ENCODE measurements at regions not wholly inside any gene's neighbourhood (a gene's known extent, or its start where the extent isn't known, plus 50 kb on each side); places are given as distances from the start of the nearest gene placed in this dataset.

DNA sequence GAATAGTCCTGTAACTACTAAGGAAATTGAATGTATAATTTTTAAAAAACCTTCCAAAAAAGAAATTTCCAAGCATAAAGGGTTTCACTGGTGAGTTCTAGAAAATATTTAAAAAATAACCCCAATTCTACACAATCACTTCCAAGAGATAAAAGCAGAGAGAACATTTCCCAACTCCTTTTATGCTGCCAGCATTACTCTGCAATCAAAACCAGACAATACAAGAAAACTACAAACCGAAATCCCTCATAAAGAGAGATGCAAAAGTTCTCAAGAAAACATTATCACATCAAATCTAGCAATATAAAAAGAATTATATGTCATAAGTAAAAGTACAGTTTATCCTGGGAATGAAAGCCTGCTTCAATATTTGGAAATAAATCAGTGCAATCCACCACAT is 84.8 kb downstream of the OAT start:
- no peak for ATAC-seq (replicated peaks in 1 of 4)
- Mint-ChIP-seq H3K27ac (no peak overlapping the region), H3K36me3 (no peaks in the 10 kb centered on the region), H3K27me3 (peaks cover 4 to 14% of the 10 kb centered on the region in 2 donors), H3K9me3 (peaks cover 0 to 15% (median 15%) of the 10 kb centered on the region in 3 donors), H3K4me3 (no peak overlapping the region), H3K4me1 (no peaks in the 10 kb centered on the region)
- no CpG with 5 or more reads among the region's 1 CpG for WGBS (ENCODE audit: insufficient coverage)
- no peak for DNase-seq
- H3K4me3 ChIP-seq (ENCODE audit: control insufficient read depth in 1 of 2, extremely low read depth in 1 of 2, low read length in 1 of 2) = no peak overlapping the region
- H3K4me1 ChIP-seq (ENCODE audit: control insufficient read depth in 1 of 2, extremely low read depth in 1 of 2, insufficient read depth in 2 of 2, low read length in 2 of 2) = no peaks in the 10 kb centered on the region
- no peak overlapping the region for H3K27ac ChIP-seq (ENCODE audit: low read length)
- H3K9me3 ChIP-seq = no peaks in the 10 kb centered on the region
- ChIA-PET POLR2A (no interaction called here), CTCF (no interaction called here)
- H3K27me3 ChIP-seq (replicated peaks in 1 of 2; ENCODE audit: control insufficient read depth in 2 of 2, extremely low read depth in 1 of 2, insufficient read depth in 2 of 2, low read length in 1 of 2) = peaks cover 0 to 2% of the 10 kb centered on the region in 2 experiments
- H3K36me3 ChIP-seq (ENCODE audit: control insufficient read depth in 2 of 2, extremely low read depth in 1 of 2, insufficient read depth in 1 of 2, low read length in 1 of 2) = no peaks in the 10 kb centered on the region

DNA sequence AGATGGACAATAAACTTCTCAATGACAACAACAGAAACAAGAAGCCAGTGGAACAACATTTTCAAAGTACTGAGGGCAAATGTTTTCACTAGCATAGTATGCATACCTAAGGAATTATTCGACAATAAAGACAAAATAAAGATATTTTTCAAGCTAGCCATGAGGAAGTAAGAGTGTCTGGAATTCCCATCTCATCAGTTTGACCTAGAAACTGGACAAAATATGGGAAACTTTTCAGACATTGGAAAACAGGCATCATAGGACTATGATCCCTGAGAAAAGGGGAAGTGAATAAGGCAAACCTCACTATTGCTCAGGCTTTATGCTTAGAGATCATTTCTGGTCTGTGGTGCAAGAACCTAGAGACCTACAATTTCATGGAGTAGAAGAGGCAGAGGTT is 86.3 kb downstream of the OAT start:
- CTCF ChIA-PET = no interaction called here
- Histone ChIP-seq H3K36me3 (ENCODE audit: control insufficient read depth in 2 of 2, extremely low read depth in 1 of 2, insufficient read depth in 1 of 2, low read length in 1 of 2) (no peaks in the 10 kb centered on the region), H3K4me1 (ENCODE audit: control insufficient read depth in 1 of 2, extremely low read depth in 1 of 2, insufficient read depth in 2 of 2, low read length in 2 of 2) (no peaks in the 10 kb centered on the region), H3K4me3 (ENCODE audit: control insufficient read depth in 1 of 2, extremely low read depth in 1 of 2, low read length in 1 of 2) (no peak overlapping the region), H3K9me3 (no peaks in the 10 kb centered on the region), H3K27me3 (replicated peaks in 1 of 2; ENCODE audit: control insufficient read depth in 2 of 2, extremely low read depth in 1 of 2, insufficient read depth in 2 of 2, low read length in 1 of 2) (peaks cover 0 to 8% of the 10 kb centered on the region in 2 experiments), H3K27ac (ENCODE audit: low read length) (no peak overlapping the region)
- Mint-ChIP-seq H3K27me3 (peaks cover 8 to 19% of the 10 kb centered on the region in 2 donors), H3K27ac (no peak overlapping the region), H3K4me1 (no peaks in the 10 kb centered on the region), H3K36me3 (no peaks in the 10 kb centered on the region), H3K9me3 (peaks cover 0 to 15% (median 15%) of the 10 kb centered on the region in 3 donors), H3K4me3 (no peak overlapping the region)
- POLR2A ChIA-PET = no interaction called here
- DNase-seq = no peak
- no peak for ATAC-seq (replicated peaks in 1 of 4)
- no CpG with 5 or more reads among the region's 1 CpG for WGBS (ENCODE audit: insufficient coverage)

DNA sequence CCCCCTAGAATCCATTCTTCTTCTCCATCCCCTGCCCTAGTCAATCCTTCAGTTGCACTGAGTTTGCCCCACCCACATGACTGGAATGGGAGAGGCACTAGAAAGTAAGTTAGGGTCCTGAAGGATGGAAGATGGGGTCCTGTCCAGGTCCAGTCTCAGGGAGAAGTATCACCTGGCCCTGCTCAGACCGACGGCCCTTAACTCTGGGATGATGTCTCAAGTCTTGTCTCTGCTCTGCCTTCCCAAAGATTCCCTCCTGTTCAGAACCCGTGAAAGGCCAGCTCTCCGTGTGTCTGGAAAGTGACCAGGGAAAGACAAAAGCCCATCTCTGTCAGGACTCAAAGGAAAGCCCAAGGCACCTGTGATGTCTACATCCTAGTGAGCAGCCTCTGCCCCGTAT is 88.8 kb downstream of the OAT start:
- Mint-ChIP-seq H3K27ac (no peak overlapping the region), H3K36me3 (no peaks in the 10 kb centered on the region), H3K9me3 (peaks cover 0 to 15% (median 15%) of the 10 kb centered on the region in 3 donors), H3K4me1 (no peaks in the 10 kb centered on the region), H3K4me3 (no peak overlapping the region), H3K27me3 (peaks cover 21 to 23% of the 10 kb centered on the region in 2 donors)
- DNase-seq = no peak
- ATAC-seq (replicated peaks in 1 of 4) = no peak
- H3K36me3 ChIP-seq (ENCODE audit: control insufficient read depth in 2 of 2, extremely low read depth in 1 of 2, insufficient read depth in 1 of 2, low read length in 1 of 2) = no peaks in the 10 kb centered on the region
- ChIA-PET CTCF (no interaction called here), POLR2A (no interaction called here)
- no peaks in the 10 kb centered on the region for H3K4me1 ChIP-seq (ENCODE audit: control insufficient read depth in 1 of 2, extremely low read depth in 1 of 2, insufficient read depth in 2 of 2, low read length in 2 of 2)
- H3K4me3 ChIP-seq (ENCODE audit: control insufficient read depth in 1 of 2, extremely low read depth in 1 of 2, low read length in 1 of 2) = no peak overlapping the region
- H3K9me3 ChIP-seq = no peaks in the 10 kb centered on the region
- peaks cover 0 to 8% of the 10 kb centered on the region in 2 experiments for H3K27me3 ChIP-seq (replicated peaks in 1 of 2; ENCODE audit: control insufficient read depth in 2 of 2, extremely low read depth in 1 of 2, insufficient read depth in 2 of 2, low read length in 1 of 2)
- no peak overlapping the region for H3K27ac ChIP-seq (ENCODE audit: low read length)
- 61% methylated on average over 3 of the region's 5 CpGs for WGBS (ENCODE audit: insufficient coverage)

DNA sequence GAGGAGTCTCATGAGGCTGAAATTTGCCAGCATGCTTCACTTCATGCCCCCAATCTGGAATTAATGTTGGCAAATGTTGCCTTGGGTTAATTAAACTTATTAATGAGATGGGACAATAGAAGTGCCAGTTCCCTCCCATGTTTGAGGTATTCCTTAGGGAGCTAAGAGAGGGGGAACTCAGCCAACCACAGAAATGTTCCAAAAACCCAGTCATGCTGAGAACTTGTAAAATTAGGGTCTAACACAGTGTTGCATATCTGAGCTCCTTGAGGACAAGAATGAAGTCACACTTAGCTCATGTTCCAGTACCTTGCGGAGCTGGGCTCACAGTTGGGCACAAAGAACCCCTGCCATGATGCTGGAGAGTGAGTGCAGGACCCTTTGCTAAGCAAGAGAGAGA is 89.4 kb downstream of the OAT start:
- Mint-ChIP-seq H3K27me3 (peaks cover 21 to 23% of the 10 kb centered on the region in 2 donors), H3K27ac (no peak overlapping the region), H3K4me3 (no peak overlapping the region), H3K4me1 (no peaks in the 10 kb centered on the region), H3K36me3 (no peaks in the 10 kb centered on the region), H3K9me3 (peaks cover 0 to 15% (median 15%) of the 10 kb centered on the region in 3 donors)
- Histone ChIP-seq H3K27ac (ENCODE audit: low read length) (no peak overlapping the region), H3K27me3 (replicated peaks in 1 of 2; ENCODE audit: control insufficient read depth in 2 of 2, extremely low read depth in 1 of 2, insufficient read depth in 2 of 2, low read length in 1 of 2) (peaks cover 0 to 11% of the 10 kb centered on the region in 2 experiments), H3K4me1 (ENCODE audit: control insufficient read depth in 1 of 2, extremely low read depth in 1 of 2, insufficient read depth in 2 of 2, low read length in 2 of 2) (no peaks in the 10 kb centered on the region), H3K4me3 (ENCODE audit: control insufficient read depth in 1 of 2, extremely low read depth in 1 of 2, low read length in 1 of 2) (no peak overlapping the region), H3K9me3 (no peaks in the 10 kb centered on the region), H3K36me3 (ENCODE audit: control insufficient read depth in 2 of 2, extremely low read depth in 1 of 2, insufficient read depth in 1 of 2, low read length in 1 of 2) (no peaks in the 10 kb centered on the region)
- POLR2A ChIA-PET = no interaction called here
- no peak for ATAC-seq (replicated peaks in 1 of 4)
- 100% methylated on average over 1 of the region's 1 CpG for WGBS (ENCODE audit: insufficient coverage)
- CTCF ChIA-PET = no interaction called here
- DNase-seq = no peak

DNA sequence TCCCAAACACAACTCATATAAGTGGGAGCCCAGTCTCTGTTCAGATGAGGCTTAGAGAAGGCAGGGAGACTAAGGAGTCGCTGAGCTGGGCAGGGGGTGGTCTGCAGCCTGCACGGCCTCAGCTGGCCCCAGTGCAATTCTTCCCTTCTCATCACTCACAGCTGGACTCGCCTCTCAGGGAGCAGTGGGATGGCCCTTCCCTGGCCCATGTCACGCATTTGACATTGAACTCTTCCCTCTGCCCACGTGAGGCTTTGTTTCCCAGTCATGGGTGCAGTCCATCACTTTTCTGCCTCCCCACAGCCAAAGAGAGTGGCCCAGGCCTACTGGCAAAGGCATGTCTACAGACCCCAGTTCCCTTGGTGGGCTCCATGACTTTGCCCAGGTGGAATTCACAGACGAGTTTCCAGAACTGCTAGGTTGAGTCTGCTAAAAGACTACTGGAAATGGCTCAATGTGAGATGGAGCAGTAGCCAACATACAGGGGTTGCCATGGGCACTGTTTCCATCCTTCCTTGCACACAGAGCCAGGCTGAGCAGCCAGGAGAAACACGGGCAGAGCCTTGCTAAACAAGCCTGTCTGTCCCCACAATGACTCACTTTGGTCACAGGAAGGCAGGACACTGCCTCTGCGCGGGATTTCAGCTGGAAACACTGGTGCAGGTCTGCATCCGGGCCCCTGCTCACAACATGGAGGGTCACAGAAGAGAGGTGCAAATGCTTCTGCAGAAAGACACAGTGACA is 90.1 kb downstream of the OAT start:
- no peaks in the 10 kb centered on the region for H3K9me3 ChIP-seq
- no peak overlapping the region for H3K27ac ChIP-seq (ENCODE audit: low read length)
- Mint-ChIP-seq H3K4me1 (no peaks in the 10 kb centered on the region), H3K4me3 (no peak overlapping the region), H3K36me3 (no peaks in the 10 kb centered on the region), H3K9me3 (peaks cover 0 to 15% (median 15%) of the 10 kb centered on the region in 3 donors), H3K27ac (no peak overlapping the region), H3K27me3 (peaks cover 21 to 23% of the 10 kb centered on the region in 2 donors)
- WGBS (ENCODE audit: insufficient coverage) = 73% methylated on average over 6 of the region's 10 CpGs
- POLR2A ChIA-PET = no interaction called here
- CTCF ChIA-PET = no interaction called here
- no peaks in the 10 kb centered on the region for H3K36me3 ChIP-seq (ENCODE audit: control insufficient read depth in 2 of 2, extremely low read depth in 1 of 2, insufficient read depth in 1 of 2, low read length in 1 of 2)
- DNase-seq = no peak
- ATAC-seq (replicated peaks in 1 of 4) = no peak
- H3K4me3 ChIP-seq (ENCODE audit: control insufficient read depth in 1 of 2, extremely low read depth in 1 of 2, low read length in 1 of 2) = no peak overlapping the region
- H3K27me3 ChIP-seq (replicated peaks in 1 of 2; ENCODE audit: control insufficient read depth in 2 of 2, extremely low read depth in 1 of 2, insufficient read depth in 2 of 2, low read length in 1 of 2) = peaks cover 0 to 13% of the 10 kb centered on the region in 2 experiments
- H3K4me1 ChIP-seq (ENCODE audit: control insufficient read depth in 1 of 2, extremely low read depth in 1 of 2, insufficient read depth in 2 of 2, low read length in 2 of 2) = no peaks in the 10 kb centered on the region

DNA sequence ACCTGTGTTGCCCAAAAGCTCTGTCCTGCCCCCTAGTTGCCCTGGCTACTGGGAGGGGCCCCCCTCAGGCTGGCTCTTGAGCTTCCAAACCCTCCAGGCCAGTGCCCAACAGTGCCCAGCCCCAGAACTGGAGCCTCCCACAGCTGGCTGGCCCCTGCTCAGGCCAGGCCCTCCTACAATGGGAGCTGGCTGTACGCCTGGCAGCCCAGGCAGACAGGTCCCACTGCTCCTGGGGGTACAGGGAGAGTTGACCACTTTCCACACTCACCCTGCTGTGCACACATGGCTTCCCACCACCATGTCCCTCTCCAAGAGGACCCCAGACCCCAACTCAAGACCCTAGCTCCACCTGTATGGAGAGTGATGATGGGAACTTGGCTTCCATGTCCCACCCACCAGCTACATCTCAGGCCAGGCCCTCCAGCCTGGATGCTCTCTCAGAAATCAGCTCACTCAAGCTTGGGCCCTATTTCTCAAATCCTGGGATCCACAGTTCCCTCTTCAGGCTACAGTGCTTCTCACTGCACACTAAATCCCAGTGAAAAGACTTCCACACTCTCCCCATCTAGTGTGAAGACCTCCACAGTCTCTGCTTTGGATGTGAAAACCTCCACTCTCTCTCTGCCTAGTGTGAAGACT is 92.6 kb downstream of the OAT start:
- no peaks in the 10 kb centered on the region for H3K4me1 Mint-ChIP-seq
- H3K27ac Mint-ChIP-seq = no peak overlapping the region
- H3K27me3 ChIP-seq (replicated peaks in 1 of 2; ENCODE audit: control insufficient read depth in 2 of 2, extremely low read depth in 1 of 2, insufficient read depth in 2 of 2, low read length in 1 of 2) = peaks cover 0 to 19% of the 10 kb centered on the region in 2 experiments
- 60% methylated on average over 1 of the region's 1 CpG for WGBS (ENCODE audit: insufficient coverage)
- no peak overlapping the region for H3K4me3 Mint-ChIP-seq
- ChIA-PET POLR2A (no interaction called here), CTCF (no interaction called here)
- no peaks in the 10 kb centered on the region for H3K36me3 Mint-ChIP-seq
- no peak for ATAC-seq (replicated peaks in 1 of 4)
- DNase-seq = no peak
- H3K9me3 Mint-ChIP-seq = peaks cover 0 to 4% (median under 1%) of the 10 kb centered on the region in 3 donors
- no peaks in the 10 kb centered on the region for H3K4me1 ChIP-seq (ENCODE audit: control insufficient read depth in 1 of 2, extremely low read depth in 1 of 2, insufficient read depth in 2 of 2, low read length in 2 of 2)
- no peak overlapping the region for H3K4me3 ChIP-seq (ENCODE audit: control insufficient read depth in 1 of 2, extremely low read depth in 1 of 2, low read length in 1 of 2)
- peaks cover 18 to 23% of the 10 kb centered on the region in 2 donors for H3K27me3 Mint-ChIP-seq
- no peaks in the 10 kb centered on the region for H3K36me3 ChIP-seq (ENCODE audit: control insufficient read depth in 2 of 2, extremely low read depth in 1 of 2, insufficient read depth in 1 of 2, low read length in 1 of 2)
- H3K9me3 ChIP-seq = no peaks in the 10 kb centered on the region
- no peak overlapping the region for H3K27ac ChIP-seq (ENCODE audit: low read length)

Measured in T-cell (primary cell).